22Rv1 (cell line): ENCODE measurements at regions not wholly inside any gene's neighbourhood (a gene's known extent, or its start where the extent isn't known, plus 50 kb on each side); places are given as distances from the start of the nearest gene placed in this dataset.

Experiments used
- ZFX ChIP-seq: fragments of 450-650 bp; IDR thresholded peaks from 2 replicates; pipeline ENCODE4 v1.6.1; 2017; ENCODE audit warnings: antibody characterized with exemption, borderline replicate concordance
- TF ChIP-seq, protein P1 (sequence below): fragments of 450-650 bp; IDR thresholded peaks from 2 replicates; pipeline ENCODE4 v1.5.1; 2017; ENCODE audit warnings: mild to moderate bottlenecking

DNA sequence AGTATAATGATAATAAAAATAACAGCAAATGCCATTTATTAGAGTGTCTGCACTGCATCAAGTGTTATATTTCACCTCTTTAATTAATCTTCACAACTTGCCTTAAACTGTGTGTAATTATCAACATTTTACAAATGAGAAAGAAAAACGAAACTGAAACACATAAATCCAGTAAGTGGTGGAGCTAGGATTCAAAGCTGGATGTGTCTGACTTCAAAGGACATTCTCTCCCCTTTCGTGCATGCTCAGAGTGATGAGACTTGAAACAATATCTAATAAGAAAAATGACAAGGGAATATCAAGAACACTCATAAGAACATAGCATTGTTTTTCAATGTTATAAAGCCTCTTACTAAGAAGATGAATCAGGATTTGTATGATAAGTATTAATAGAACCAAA is 78.8 kb downstream of the DUSP6 start:
- TF ChIP-seq, protein P1, sequence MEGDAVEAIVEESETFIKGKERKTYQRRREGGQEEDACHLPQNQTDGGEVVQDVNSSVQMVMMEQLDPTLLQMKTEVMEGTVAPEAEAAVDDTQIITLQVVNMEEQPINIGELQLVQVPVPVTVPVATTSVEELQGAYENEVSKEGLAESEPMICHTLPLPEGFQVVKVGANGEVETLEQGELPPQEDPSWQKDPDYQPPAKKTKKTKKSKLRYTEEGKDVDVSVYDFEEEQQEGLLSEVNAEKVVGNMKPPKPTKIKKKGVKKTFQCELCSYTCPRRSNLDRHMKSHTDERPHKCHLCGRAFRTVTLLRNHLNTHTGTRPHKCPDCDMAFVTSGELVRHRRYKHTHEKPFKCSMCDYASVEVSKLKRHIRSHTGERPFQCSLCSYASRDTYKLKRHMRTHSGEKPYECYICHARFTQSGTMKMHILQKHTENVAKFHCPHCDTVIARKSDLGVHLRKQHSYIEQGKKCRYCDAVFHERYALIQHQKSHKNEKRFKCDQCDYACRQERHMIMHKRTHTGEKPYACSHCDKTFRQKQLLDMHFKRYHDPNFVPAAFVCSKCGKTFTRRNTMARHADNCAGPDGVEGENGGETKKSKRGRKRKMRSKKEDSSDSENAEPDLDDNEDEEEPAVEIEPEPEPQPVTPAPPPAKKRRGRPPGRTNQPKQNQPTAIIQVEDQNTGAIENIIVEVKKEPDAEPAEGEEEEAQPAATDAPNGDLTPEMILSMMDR: no peak
- no peak for TF ChIP-seq ZFX
